H1 (cell line): ENCODE measurements at regions not wholly inside any gene's neighbourhood (a gene's known extent, or its start where the extent isn't known, plus 50 kb on each side); places are given as distances from the start of the nearest gene placed in this dataset.

Experiments used
- CTCF ChIA-PET: fragments of 300-600 bp; sonication (Branson Sonifier 250); formaldehyde crosslinking; loops from one replicate; lab custom pipeline; 2021; ENCODE audit not compliant: partially characterized antibody; lab: Charles Lee
- POLR2A ChIA-PET: fragments of 300-600 bp; sonication (Branson Sonifier 250); formaldehyde crosslinking; loops from one replicate; lab custom pipeline; 2021; ENCODE audit warnings: inconsistent platforms; ENCODE audit not compliant: partially characterized antibody; lab: Charles Lee
- DNase-seq, 2 experiments: peaks; one replicate each; pipeline versions ENCODE4 v3.0.0 to v3.0.0-alpha.2; 2010 to 2022; ENCODE audit warnings: low spot score in 2 of 2, low read depth in 1 of 2, mixed read lengths in 1 of 2
- FAIRE-seq: peaks from 2 replicates; lab custom pipeline; 2011; peaks lifted over from hg19 to GRCh38; lab: Jason Lieb, UNC
- H2AFZ ChIP-seq: 2 replicates; pipeline ENCODE4 v1.8.1; 2012; ENCODE audit warnings: low read length, inconsistent platforms
- H2AK5ac ChIP-seq: 2 replicates; pipeline ENCODE4 v1.6.1; 2013; ENCODE audit warnings: low read depth, low read length
- H2BK120ac ChIP-seq: replicated peaks from 2 replicates; pipeline ENCODE3; 2013; ENCODE audit warnings: low read depth, low read length, inconsistent platforms
- H2BK12ac ChIP-seq: 2 replicates; pipeline ENCODE4 v1.6.1; 2013; ENCODE audit warnings: low read depth, low read length
- H2BK15ac ChIP-seq: 2 replicates; pipeline ENCODE4 v1.6.1; 2013; ENCODE audit warnings: low read length
- H2BK20ac ChIP-seq: 2 replicates; pipeline ENCODE4 v1.6.1; 2013; ENCODE audit warnings: low read length
- H2BK5ac ChIP-seq: 2 replicates; pipeline ENCODE4 v1.6.1; 2013; ENCODE audit warnings: low read depth, low read length
- H3K14ac ChIP-seq: 2 replicates; pipeline ENCODE4 v1.6.1; 2013; ENCODE audit warnings: inconsistent platforms; ENCODE audit not compliant: insufficient read length
- H3K18ac ChIP-seq: 2 replicates; pipeline ENCODE4 v1.6.1; 2013; ENCODE audit warnings: low read length; ENCODE audit errors: extremely low read depth
- H3K23ac ChIP-seq: 2 replicates; pipeline ENCODE4 v1.6.1; 2013; ENCODE audit warnings: inconsistent platforms; ENCODE audit not compliant: insufficient read length
- H3K23me2 ChIP-seq: 2 replicates; pipeline ENCODE4 v1.6.1; 2013; ENCODE audit warnings: low read depth, low read length
- H3K27ac ChIP-seq: 2 replicates; pipeline ENCODE4 v1.6.1; 2011; ENCODE audit warnings: low read depth, low read length, inconsistent platforms
- H3K27me3 ChIP-seq, 4 experiments: replicated peaks in 1 of 4; 1 replicate in 1 of 4; 2 replicates in 3 of 4; pipeline versions ENCODE4 v1.6.1 to v1.8.1; 2011 to 2013; ENCODE audit warnings: low read length in 3 of 4, mild to moderate bottlenecking in 3 of 4, inconsistent platforms in 2 of 4, mixed read lengths in 2 of 4, moderate library complexity in 1 of 4; ENCODE audit not compliant: control insufficient read depth in 3 of 4, insufficient read depth in 3 of 4; ENCODE audit errors: extremely low read depth in 1 of 4
- H3K36me3 ChIP-seq, 4 experiments: 2 replicates each; pipeline versions ENCODE4 v1.6.1 to v1.8.1; 2011 to 2013; ENCODE audit warnings: mild to moderate bottlenecking in 4 of 4, low read length in 3 of 4, moderate library complexity in 2 of 4, control low read depth in 1 of 4, inconsistent platforms in 1 of 4; ENCODE audit not compliant: insufficient read depth in 4 of 4, control insufficient read depth in 2 of 4
- H3K4ac ChIP-seq: replicated peaks from 2 replicates; pipeline ENCODE3; 2013; ENCODE audit warnings: low read length, low read depth, mixed read lengths, inconsistent platforms; ENCODE audit not compliant: insufficient read length
- H3K4me1 ChIP-seq, 4 experiments: replicated peaks in 1 of 4; 1 replicate in 1 of 4; 2 replicates in 3 of 4; pipeline versions ENCODE4 v1.6.1 to v1.8.1; 2011 to 2013; ENCODE audit warnings: low read length in 3 of 4, inconsistent platforms in 2 of 4, mixed read lengths in 1 of 4; ENCODE audit not compliant: insufficient read depth in 4 of 4, control insufficient read depth in 3 of 4
- H3K4me2 ChIP-seq, 2 experiments: 2 replicates each; pipeline versions ENCODE4 v1.6.1 to v1.8.1; 2011 to 2013; ENCODE audit warnings: low read depth in 2 of 2, low read length in 2 of 2, control low read depth in 1 of 2, inconsistent platforms in 1 of 2, mild to moderate bottlenecking in 1 of 2; ENCODE audit not compliant: insufficient read depth in 1 of 2
- H3K4me3 ChIP-seq, 4 experiments: fragments of 200-600, 300-600 bp in 1 of 4; sonication (generic), shearing (Covaris generic), sonication (Bioruptor Twin) in 1 of 4; 2 replicates each; pipeline versions ENCODE4 v1.5.1 to v1.8.1; 2011 to 2016; ENCODE audit warnings: low read length in 4 of 4, low read depth in 3 of 4, control low read depth in 2 of 4, inconsistent platforms in 2 of 4, mild to moderate bottlenecking in 2 of 4, mixed read lengths in 1 of 4, moderate library complexity in 1 of 4; ENCODE audit not compliant: insufficient read depth in 2 of 4; ENCODE audit errors: extremely low read depth in 1 of 4
- H3K56ac ChIP-seq: replicated peaks from 2 replicates; pipeline ENCODE3; 2013; ENCODE audit warnings: low read depth, mild to moderate bottlenecking, mixed read lengths, low read length, inconsistent platforms; ENCODE audit not compliant: insufficient read length
- H3K79me1 ChIP-seq: 2 replicates; pipeline ENCODE4 v1.6.1; 2013; ENCODE audit warnings: low read depth, low read length, control low read depth
- H3K79me2 ChIP-seq, 2 experiments: 2 replicates each; pipeline versions ENCODE4 v1.6.1 to v1.8.1; 2012 to 2013; ENCODE audit warnings: low read length in 2 of 2, mild to moderate bottlenecking in 2 of 2, inconsistent platforms in 1 of 2; ENCODE audit not compliant: insufficient read depth in 2 of 2, control insufficient read depth in 1 of 2
- H3K9ac ChIP-seq, 4 experiments: replicated peaks in 1 of 4; 1 replicate in 1 of 4; 2 replicates in 3 of 4; pipeline versions ENCODE4 v1.6.1 to v1.8.1; 2011 to 2013; ENCODE audit warnings: low read depth in 3 of 4, low read length in 3 of 4, control low read depth in 2 of 4, mild to moderate bottlenecking in 2 of 4, moderate library complexity in 2 of 4, inconsistent platforms in 1 of 4; ENCODE audit errors: extremely low read depth in 1 of 4
- H3K9me3 ChIP-seq, 2 experiments: 2 replicates each; pipeline versions ENCODE4 v1.6.1 to v1.8.1; 2012 to 2013; ENCODE audit warnings: mild to moderate bottlenecking in 2 of 2, moderate library complexity in 2 of 2, control low read depth in 1 of 2, inconsistent platforms in 1 of 2, low read depth in 1 of 2, low read length in 1 of 2, mixed read lengths in 1 of 2; ENCODE audit not compliant: insufficient read depth in 2 of 2
- H4K20me1 ChIP-seq, 2 experiments: replicated peaks in 1 of 2; 2 replicates each; pipeline versions ENCODE3 to v1.8.1; 2011 to 2013; ENCODE audit warnings: inconsistent platforms in 2 of 2, low read length in 2 of 2, mild to moderate bottlenecking in 1 of 2; ENCODE audit not compliant: insufficient read depth in 2 of 2, control insufficient read depth in 1 of 2
- H4K5ac ChIP-seq: 2 replicates; pipeline ENCODE4 v1.6.1; 2013; ENCODE audit warnings: low read length, low read depth, mixed read lengths, inconsistent platforms; ENCODE audit not compliant: insufficient read length
- H4K8ac ChIP-seq: 2 replicates; pipeline ENCODE4 v1.8.0; 2013; ENCODE audit warnings: mild to moderate bottlenecking, moderate library complexity, low read length, inconsistent platforms; ENCODE audit not compliant: insufficient read depth; ENCODE audit errors: extremely low read depth
- H4K91ac ChIP-seq: replicated peaks from 2 replicates; pipeline ENCODE3; 2013; ENCODE audit warnings: low read length, mixed read lengths, inconsistent platforms; ENCODE audit not compliant: insufficient read length
- EGR1 ChIP-seq: IDR thresholded peaks from 2 replicates; pipeline ENCODE4 v1.6.1; 2011; ENCODE audit warnings: low read depth, low read length, borderline replicate concordance
- WGBS, 2 experiments: shearing (Covaris generic) in 1 of 2; methylation state at CpG; one replicate each; pipeline versions ENCODE4 v1.1.6 to v1.1.7; 2013 to 2015; ENCODE audit warnings: low lambda C conversion rate in 2 of 2, mixed read lengths in 2 of 2, inconsistent platforms in 1 of 2, low coverage in 1 of 2, missing lambda C conversion rate in 1 of 2; ENCODE audit not compliant: insufficient replicate concordance in 2 of 2, insufficient coverage in 1 of 2, insufficient read length in 1 of 2; ENCODE audit errors: extremely low coverage in 1 of 2, missing lambda C conversion rate in 1 of 2; 5-methylcytosine and 5-hydroxymethylcytosine counted together

DNA sequence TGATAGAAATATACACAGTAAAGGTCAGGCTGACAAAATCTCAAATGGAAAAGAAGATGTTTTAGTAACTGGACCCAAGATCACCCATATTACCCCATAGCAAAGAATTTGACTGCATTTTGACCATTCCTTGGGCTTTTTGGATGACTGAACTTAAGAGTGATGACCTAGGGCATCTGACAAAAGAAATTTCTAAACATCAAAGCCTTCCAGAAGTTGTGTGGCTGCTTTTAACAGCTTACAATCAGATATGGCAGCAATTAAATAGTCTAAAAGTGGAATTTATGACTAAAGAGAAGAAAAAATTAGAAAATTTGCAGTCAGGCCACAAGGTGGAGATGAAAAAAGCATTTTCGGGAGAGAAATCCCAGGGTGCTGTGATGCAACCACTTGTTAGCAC is 563.0 kb downstream of the RERGL start:
- H2BK5ac ChIP-seq: no peak overlapping the region
- no peak for TF ChIP-seq EGR1
- TF ChIP-seq, all 59 proteins: peak for 0
- no peak overlapping the region for H3K4me2 ChIP-seq
- 93% methylated on average over 1 of the region's 1 CpG; no CpG with 5 or more reads in 1 of the 2 experiments for WGBS, 2 experiments
- no peak overlapping the region for H3K4me3 ChIP-seq
- POLR2A ChIA-PET: no interaction called here
- no peaks in the 10 kb centered on the region for H3K79me2 ChIP-seq
- H3K4me1 ChIP-seq: no peaks in the 10 kb centered on the region
- H3K27me3 ChIP-seq: no peaks in the 10 kb centered on the region
- no peak overlapping the region for H2BK120ac ChIP-seq
- H3K56ac ChIP-seq: no peak overlapping the region
- no peak overlapping the region for H2BK15ac ChIP-seq
- no peak overlapping the region for H3K27ac ChIP-seq
- H3K79me1 ChIP-seq: no peaks in the 10 kb centered on the region
- H4K5ac ChIP-seq: no peak overlapping the region
- no peak overlapping the region for H3K23ac ChIP-seq
- no peak overlapping the region for H2BK20ac ChIP-seq
- no peak overlapping the region for H3K9ac ChIP-seq
- no peak overlapping the region for H3K18ac ChIP-seq
- no peaks in the 10 kb centered on the region for H3K9me3 ChIP-seq
- H4K8ac ChIP-seq: no peak overlapping the region
- no peak overlapping the region for H3K14ac ChIP-seq
- no peak for DNase-seq
- H2AFZ ChIP-seq: no peak overlapping the region; the same call in 1 of the 2 replicates
- H3K23me2 ChIP-seq: 0 out of 2 replicates have a peak, but pooled peaks cover 2% of the 10 kb centered on the region
- CTCF ChIA-PET: interaction anchor here (1.4 to 2.1 kb wide), 2 partner anchors 62 to 587 kb away, joined by 3 to 5 read pairs; no protein-coding TSS in a partner anchor
- no peaks in the 10 kb centered on the region for H4K20me1 ChIP-seq
- no peak overlapping the region for H2AK5ac ChIP-seq
- no peak for FAIRE-seq
- H2BK12ac ChIP-seq: no peak overlapping the region
- no peak overlapping the region for H3K4ac ChIP-seq
- no peak overlapping the region for H4K91ac ChIP-seq
- H3K36me3 ChIP-seq: no peaks in the 10 kb centered on the region
